K562 (cell line): ENCODE measurements at regions not wholly inside any gene's neighbourhood (a gene's known extent, or its start where the extent isn't known, plus 50 kb on each side); places are given as distances from the start of the nearest gene placed in this dataset.

ENCODE experiments used
- CBX2 ChIP-seq: fragments of 200-600 bp; sonication (generic); IDR thresholded peaks from one replicate; pipeline ENCODE4 v1.6.1; 2012; ENCODE audit warnings: mild to moderate bottlenecking, low read length, inconsistent platforms; ENCODE audit not compliant: insufficient read depth, poor library complexity, severe bottlenecking
- HMG20A ChIP-seq: fragments of 450-650 bp; formaldehyde crosslinking; conservative IDR thresholded peaks from 2 replicates; pipeline ENCODE4 v1.4.0; 2020; ENCODE audit warnings: mild to moderate bottlenecking, mixed read lengths
- MGA ChIP-seq: fragments of 450-650 bp; IDR thresholded peaks from 2 replicates; pipeline ENCODE4 v1.6.1; 2016; ENCODE audit warnings: mild to moderate bottlenecking, moderate library complexity
- MITF ChIP-seq: IDR thresholded peaks from 2 replicates; pipeline ENCODE4 v1.6.1; 2014; ENCODE audit warnings: antibody characterized with exemption
- SMARCB1 ChIP-seq: IDR thresholded peaks from 2 replicates; pipeline ENCODE4 v1.6.1; 2011; ENCODE audit warnings: improper control_type of control experiment, low read depth; ENCODE audit not compliant: insufficient read length
- ZNF444 ChIP-seq: fragments of 250-450 bp; sonication (Bioruptor Pico); IDR thresholded peaks from 2 replicates; pipeline ENCODE4 v1.4.0; 2020; ENCODE audit warnings: mild to moderate bottlenecking, moderate library complexity

GRCh38 chr2:16072638-16073290, 132.4 kb downstream of the MYCN start (continued):
- TF ChIP-seq MITF (no peak), CBX2 (no peak), ZNF444 (CRISPR knock-in tag) (no peak), MGA (no peak), SMARCB1 (no peak), HMG20A (CRISPR knock-in tag) (no peak)
